A673 (cell line): ENCODE measurements at regions not wholly inside any gene's neighbourhood (a gene's known extent, or its start where the extent isn't known, plus 50 kb on each side); places are given as distances from the start of the nearest gene placed in this dataset.

Experiments
- BruUV-seq: library from RNA; stranded (reverse); fragments of 400-500 nt; replicated peaks from 2 replicates; lab custom pipeline; 2021; lab: Mats Ljungman, UMichigan
- CTCF ChIA-PET: fragments of 300-600 bp; sonication (Branson Sonifier 250); formaldehyde crosslinking; loops from one replicate; lab custom pipeline; 2022; ENCODE audit warnings: antibody characterized with exemption; lab: Charles Lee
- POLR2A ChIA-PET: fragments of 300-600 bp; sonication (Branson Sonifier 250); formaldehyde crosslinking; loops from one replicate; lab custom pipeline; 2022; ENCODE audit warnings: antibody characterized with exemption; ENCODE audit not compliant: low non-redundant PET; lab: Charles Lee
- DNase-seq: peaks from one replicate; pipeline ENCODE4 v3.0.0-alpha.2; 2015; ENCODE audit warnings: low spot score
- H3K27ac ChIP-seq: fragments of 200-600 bp; sonication (generic); 2 replicates; pipeline ENCODE4 v1.5.1; 2016; ENCODE audit warnings: mixed run types, low read depth, mild to moderate bottlenecking, mixed read lengths, antibody characterized with exemption, low read length; ENCODE audit not compliant: poor library complexity, severe bottlenecking
- H3K27me3 ChIP-seq: fragments of 200-600 bp; sonication (generic); replicated peaks from 2 replicates; pipeline ENCODE4 v1.6.1; 2017; ENCODE audit warnings: mixed run types, low read depth, mild to moderate bottlenecking, mixed read lengths, antibody characterized with exemption, low read length; ENCODE audit not compliant: insufficient read depth, poor library complexity
- H3K36me3 ChIP-seq: fragments of 200-600 bp; sonication (generic); 2 replicates; pipeline ENCODE4 v1.6.1; 2016; ENCODE audit warnings: mixed run types, mild to moderate bottlenecking, mixed read lengths, antibody characterized with exemption, low read length; ENCODE audit not compliant: insufficient read depth, poor library complexity, severe bottlenecking
- H3K4me1 ChIP-seq: fragments of 200-600 bp; sonication (generic); 2 replicates; pipeline ENCODE4 v1.6.1; 2017; ENCODE audit warnings: mixed run types, mild to moderate bottlenecking, mixed read lengths, antibody characterized with exemption, low read length; ENCODE audit not compliant: insufficient read depth, poor library complexity, severe bottlenecking
- H3K4me3 ChIP-seq: fragments of 200-600 bp; sonication (generic); 2 replicates; pipeline ENCODE4 v1.5.1; 2016; ENCODE audit warnings: low read depth, mixed run types, mild to moderate bottlenecking, mixed read lengths, low read length; ENCODE audit not compliant: poor library complexity, severe bottlenecking
- H3K9me3 ChIP-seq: fragments of 200-600 bp; sonication (generic); 2 replicates; pipeline ENCODE4 v1.6.1; 2016; ENCODE audit warnings: mixed run types, low read depth, mild to moderate bottlenecking, mixed read lengths, antibody characterized with exemption, low read length; ENCODE audit not compliant: poor library complexity, severe bottlenecking
- EZH2 ChIP-seq: fragments of 200-600 bp; sonication (generic); IDR thresholded peaks from 2 replicates; pipeline ENCODE4 v1.6.1; 2017; ENCODE audit warnings: borderline replicate concordance, low read depth, mild to moderate bottlenecking, mixed read lengths, antibody characterized with exemption, low read length; ENCODE audit not compliant: poor library complexity, severe bottlenecking
- intact Hi-C: fragments of 100-400 bp; cut with micrococcal nuclease; formaldehyde crosslinking; loops from one replicate; pipeline ENCODE4 v1.10.0; 2022; ENCODE audit not compliant: unreplicated experiment
- TF ChIP-seq, protein P1 (sequence below): fragments of 300-800, 200-600 bp; sonication (generic); conservative IDR thresholded peaks from 2 replicates; pipeline ENCODE4 v1.5.1; 2017; ENCODE audit warnings: low read depth, mild to moderate bottlenecking, antibody characterized with exemption, low read length, moderate library complexity, mixed read lengths

- BruUV-seq = no TSS peak
- TF ChIP-seq, protein P1, sequence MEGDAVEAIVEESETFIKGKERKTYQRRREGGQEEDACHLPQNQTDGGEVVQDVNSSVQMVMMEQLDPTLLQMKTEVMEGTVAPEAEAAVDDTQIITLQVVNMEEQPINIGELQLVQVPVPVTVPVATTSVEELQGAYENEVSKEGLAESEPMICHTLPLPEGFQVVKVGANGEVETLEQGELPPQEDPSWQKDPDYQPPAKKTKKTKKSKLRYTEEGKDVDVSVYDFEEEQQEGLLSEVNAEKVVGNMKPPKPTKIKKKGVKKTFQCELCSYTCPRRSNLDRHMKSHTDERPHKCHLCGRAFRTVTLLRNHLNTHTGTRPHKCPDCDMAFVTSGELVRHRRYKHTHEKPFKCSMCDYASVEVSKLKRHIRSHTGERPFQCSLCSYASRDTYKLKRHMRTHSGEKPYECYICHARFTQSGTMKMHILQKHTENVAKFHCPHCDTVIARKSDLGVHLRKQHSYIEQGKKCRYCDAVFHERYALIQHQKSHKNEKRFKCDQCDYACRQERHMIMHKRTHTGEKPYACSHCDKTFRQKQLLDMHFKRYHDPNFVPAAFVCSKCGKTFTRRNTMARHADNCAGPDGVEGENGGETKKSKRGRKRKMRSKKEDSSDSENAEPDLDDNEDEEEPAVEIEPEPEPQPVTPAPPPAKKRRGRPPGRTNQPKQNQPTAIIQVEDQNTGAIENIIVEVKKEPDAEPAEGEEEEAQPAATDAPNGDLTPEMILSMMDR = no peak
- no peak for TF ChIP-seq EZH2
- Histone ChIP-seq H3K4me3 (no peak overlapping the region), H3K36me3 (no peaks in the 10 kb centered on the region), H3K9me3 (no peaks in the 10 kb centered on the region), H3K4me1 (peaks cover 2% of the 10 kb centered on the region), H3K27ac (no peak overlapping the region), H3K27me3 (no peaks in the 10 kb centered on the region)
- ChIA-PET POLR2A (no interaction called here), CTCF (no interaction called here)
- no peak for DNase-seq
- intact Hi-C loops = no loop called here
Observed at GRCh38 chr6:71203206-71203605, 85.4 kb upstream of the OGFRL1 start.

GRCh38 chr6:71204741-71205140 is 83.9 kb upstream of the OGFRL1 start:
- intact Hi-C loops = no loop called here

GRCh38 chr6:71205336-71205956 is 83.2 kb upstream of the OGFRL1 start:
- no peak overlapping the region for H3K27ac ChIP-seq
- BruUV-seq = no TSS peak
- no peaks in the 10 kb centered on the region for H3K9me3 ChIP-seq
- no peak for DNase-seq
- intact Hi-C loops = no loop called here
- H3K4me1 ChIP-seq = no peaks in the 10 kb centered on the region
- no peaks in the 10 kb centered on the region for H3K36me3 ChIP-seq
- TF ChIP-seq, protein P1 = no peak
- no peak for TF ChIP-seq EZH2
- ChIA-PET POLR2A (no interaction called here), CTCF (no interaction called here)
- no peak overlapping the region for H3K4me3 ChIP-seq
- no peaks in the 10 kb centered on the region for H3K27me3 ChIP-seq

More at GRCh38 chr6:71204741-71205140, 83.9 kb upstream of the OGFRL1 start:
- no TSS peak for BruUV-seq
- Histone ChIP-seq H3K27ac (no peak overlapping the region), H3K9me3 (no peaks in the 10 kb centered on the region), H3K4me1 (no peaks in the 10 kb centered on the region), H3K27me3 (no peaks in the 10 kb centered on the region), H3K36me3 (no peaks in the 10 kb centered on the region), H3K4me3 (no peak overlapping the region)
- POLR2A ChIA-PET = no interaction called here
- TF ChIP-seq, protein P1 = no peak
- TF ChIP-seq EZH2 = no peak
- no peak for DNase-seq
- CTCF ChIA-PET = no interaction called here
